Omental fat pad (tissue), 3 donors: ENCODE measurements at regions not wholly inside any gene's neighbourhood (a gene's known extent, or its start where the extent isn't known, plus 50 kb on each side); places are given as distances from the start of the nearest gene placed in this dataset.

Source experiments
- ATAC-seq: fragments of 150-250 bp; one replicate; pipeline ENCODE4 v1.9.1; 2016; ENCODE audit warnings: mild to moderate bottlenecking, moderate library complexity; ENCODE audit not compliant: low FRiP score
- DNase-seq: peaks from one replicate; pipeline ENCODE4 v3.0.0-alpha.2; 2019; ENCODE audit warnings: low spot score
- TF ChIP-seq, protein P1 (sequence below), 3 donors: fragments of 450-650 bp; IDR thresholded peaks; one replicate each; pipeline ENCODE4 v1.5.1; 2016 to 2017; ENCODE audit warnings: antibody characterized with exemption in 3 of 3, mild to moderate bottlenecking in 3 of 3, moderate library complexity in 2 of 3

DNA sequence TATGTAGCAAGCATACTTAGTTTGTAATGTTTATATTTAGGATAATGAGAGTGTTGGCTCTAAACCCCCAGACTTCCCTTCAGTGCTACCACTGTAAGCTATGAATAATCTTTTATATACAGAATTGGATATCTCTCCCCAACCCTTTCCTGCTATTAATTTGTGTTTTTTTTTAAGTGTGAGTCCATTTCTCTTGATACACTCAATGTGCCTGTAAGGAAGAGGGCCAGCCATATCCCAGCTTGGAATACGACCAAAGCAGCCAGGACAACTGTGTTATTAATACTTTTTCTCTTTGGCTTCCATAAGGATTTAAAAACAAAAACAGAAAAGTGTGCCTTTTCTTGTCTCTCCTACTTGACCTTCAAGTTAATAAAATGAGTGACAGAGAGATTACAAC is 116.7 kb downstream of the SNAPC1 start:
- TF ChIP-seq, protein P1, sequence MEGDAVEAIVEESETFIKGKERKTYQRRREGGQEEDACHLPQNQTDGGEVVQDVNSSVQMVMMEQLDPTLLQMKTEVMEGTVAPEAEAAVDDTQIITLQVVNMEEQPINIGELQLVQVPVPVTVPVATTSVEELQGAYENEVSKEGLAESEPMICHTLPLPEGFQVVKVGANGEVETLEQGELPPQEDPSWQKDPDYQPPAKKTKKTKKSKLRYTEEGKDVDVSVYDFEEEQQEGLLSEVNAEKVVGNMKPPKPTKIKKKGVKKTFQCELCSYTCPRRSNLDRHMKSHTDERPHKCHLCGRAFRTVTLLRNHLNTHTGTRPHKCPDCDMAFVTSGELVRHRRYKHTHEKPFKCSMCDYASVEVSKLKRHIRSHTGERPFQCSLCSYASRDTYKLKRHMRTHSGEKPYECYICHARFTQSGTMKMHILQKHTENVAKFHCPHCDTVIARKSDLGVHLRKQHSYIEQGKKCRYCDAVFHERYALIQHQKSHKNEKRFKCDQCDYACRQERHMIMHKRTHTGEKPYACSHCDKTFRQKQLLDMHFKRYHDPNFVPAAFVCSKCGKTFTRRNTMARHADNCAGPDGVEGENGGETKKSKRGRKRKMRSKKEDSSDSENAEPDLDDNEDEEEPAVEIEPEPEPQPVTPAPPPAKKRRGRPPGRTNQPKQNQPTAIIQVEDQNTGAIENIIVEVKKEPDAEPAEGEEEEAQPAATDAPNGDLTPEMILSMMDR (IDR thresholded peaks at IDR 0.05) = no peak
- DNase-seq (no peak), ATAC-seq (no peak)

DNA sequence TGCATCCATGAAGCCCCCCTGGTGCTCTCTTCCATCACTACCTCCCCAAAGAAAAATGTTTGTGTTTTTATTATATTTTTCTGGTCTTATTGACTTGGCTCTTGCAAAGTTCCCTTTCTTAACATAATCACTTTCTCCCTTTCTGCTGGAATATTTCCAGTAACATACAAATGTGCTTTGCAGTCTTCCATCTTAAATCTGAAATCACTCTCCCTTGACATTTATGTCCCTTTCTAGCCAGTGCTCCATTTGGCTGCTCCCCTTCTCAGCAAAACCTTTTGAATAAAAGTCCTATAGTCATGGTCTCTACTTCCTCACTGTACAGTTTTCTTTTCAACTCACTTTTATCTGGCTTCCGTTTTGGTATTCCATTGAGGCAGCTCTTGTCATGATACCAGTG is 118.8 kb downstream of the SNAPC1 start:
- DNase-seq = no peak
- TF ChIP-seq, protein P1 (IDR thresholded peaks at IDR 0.05) = no peak
- no peak for ATAC-seq

- no peak for DNase-seq
- no peak for ATAC-seq
- TF ChIP-seq, protein P1 (IDR thresholded peaks at IDR 0.05) = no peak
Observed at GRCh38 chr14:61884711-61885110, 122.5 kb downstream of the SNAPC1 start.

GRCh38 chr14:61885203-61885961 is 123.2 kb downstream of the SNAPC1 start:
- TF ChIP-seq, protein P1 (IDR thresholded peaks at IDR 0.05) = no peak
- no peak for ATAC-seq
- no peak for DNase-seq

DNA sequence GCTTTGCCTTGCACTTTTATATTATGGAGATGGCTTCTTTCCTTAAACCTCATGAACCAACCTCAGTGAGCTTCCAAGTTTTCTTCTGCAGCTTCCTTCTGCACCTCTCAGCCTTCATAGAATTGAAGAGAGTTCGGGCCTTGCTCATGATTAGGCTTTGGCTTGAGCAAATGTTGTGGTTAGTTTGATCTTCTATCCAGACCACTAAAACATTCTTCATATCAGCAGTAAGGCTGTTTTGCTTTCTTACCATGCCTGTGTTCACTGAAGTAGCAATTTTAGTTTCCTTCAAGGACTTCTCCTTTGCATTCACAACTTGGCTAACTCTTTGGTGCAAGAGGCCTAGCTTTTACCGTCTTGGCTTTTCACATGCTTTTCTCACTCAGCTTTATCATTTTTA is 125.4 kb downstream of the SNAPC1 start:
- no peak for ATAC-seq
- DNase-seq = no peak
- TF ChIP-seq, protein P1 (IDR thresholded peaks at IDR 0.05) = no peak

GRCh38 chr14:61889914-61890351 is 127.7 kb downstream of the SNAPC1 start:
- no peak for DNase-seq
- ATAC-seq = no peak
- TF ChIP-seq, protein P1 (IDR thresholded peaks at IDR 0.05) = no peak

DNA sequence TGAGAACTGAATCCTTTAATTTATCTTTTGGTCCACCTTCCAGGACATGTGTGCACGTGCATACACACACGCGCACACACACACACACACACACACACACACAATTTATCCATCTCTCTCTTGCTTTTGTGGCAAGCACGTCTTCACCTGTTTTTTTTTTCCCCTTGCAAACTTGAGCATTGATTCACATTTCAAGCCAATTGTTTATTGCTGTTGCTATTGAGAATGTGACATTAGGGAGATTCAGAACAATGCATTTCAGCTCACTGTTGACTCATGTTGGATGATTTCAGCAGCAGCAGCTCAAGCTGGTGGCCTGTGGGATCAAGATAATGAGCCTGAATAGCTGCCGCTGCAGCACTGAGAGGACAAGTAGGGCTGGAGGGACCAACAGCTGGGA is 128.9 kb downstream of the SNAPC1 start:
- ATAC-seq (no peak), DNase-seq (no peak)
- TF ChIP-seq, protein P1 (IDR thresholded peaks at IDR 0.05) = no peak
